ENCODE measurements at regions not wholly inside any gene's neighbourhood (a gene's known extent, or its start where the extent isn't known, plus 50 kb on each side); places are given as distances from the start of the nearest gene placed in this dataset.

GRCh38 chr3:101131767-101132166 lies 138.5 kb upstream of the ABI3BP start:
- Histone ChIP-seq H3K27ac (no peak overlapping the region), H3K4me1 (peaks cover 5% of the 10 kb centered on the region), H3K9me3 (no peaks in the 10 kb centered on the region), H3K36me3 (no peaks in the 10 kb centered on the region), H3K4me3 (no peak overlapping the region), H3K27me3 (no peaks in the 10 kb centered on the region)
- intact Hi-C loops (cut with DNase I) = no loop called here
- DNase-seq (ENCODE audit: extremely low spot score in 2 of 2) = no peak
- TF ChIP-seq POLR2AphosphoS5 (IDR thresholded peaks at IDR 0.05; ENCODE audit: insufficient read depth in 1 of 2, low read depth in 1 of 2) (no peak), POLR2A (IDR thresholded peaks at IDR 0.05) (no peak)
- TF ChIP-seq, protein P1, sequence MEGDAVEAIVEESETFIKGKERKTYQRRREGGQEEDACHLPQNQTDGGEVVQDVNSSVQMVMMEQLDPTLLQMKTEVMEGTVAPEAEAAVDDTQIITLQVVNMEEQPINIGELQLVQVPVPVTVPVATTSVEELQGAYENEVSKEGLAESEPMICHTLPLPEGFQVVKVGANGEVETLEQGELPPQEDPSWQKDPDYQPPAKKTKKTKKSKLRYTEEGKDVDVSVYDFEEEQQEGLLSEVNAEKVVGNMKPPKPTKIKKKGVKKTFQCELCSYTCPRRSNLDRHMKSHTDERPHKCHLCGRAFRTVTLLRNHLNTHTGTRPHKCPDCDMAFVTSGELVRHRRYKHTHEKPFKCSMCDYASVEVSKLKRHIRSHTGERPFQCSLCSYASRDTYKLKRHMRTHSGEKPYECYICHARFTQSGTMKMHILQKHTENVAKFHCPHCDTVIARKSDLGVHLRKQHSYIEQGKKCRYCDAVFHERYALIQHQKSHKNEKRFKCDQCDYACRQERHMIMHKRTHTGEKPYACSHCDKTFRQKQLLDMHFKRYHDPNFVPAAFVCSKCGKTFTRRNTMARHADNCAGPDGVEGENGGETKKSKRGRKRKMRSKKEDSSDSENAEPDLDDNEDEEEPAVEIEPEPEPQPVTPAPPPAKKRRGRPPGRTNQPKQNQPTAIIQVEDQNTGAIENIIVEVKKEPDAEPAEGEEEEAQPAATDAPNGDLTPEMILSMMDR (IDR thresholded peaks at IDR 0.05) = no peak

- H3K36me3 ChIP-seq = no peaks in the 10 kb centered on the region
- no peaks in the 10 kb centered on the region for H3K9me3 ChIP-seq
- H3K4me1 ChIP-seq = peaks cover 5% of the 10 kb centered on the region
- DNase-seq (ENCODE audit: extremely low spot score in 2 of 2) = no peak
- intact Hi-C loops (cut with DNase I) = no loop called here
- no peaks in the 10 kb centered on the region for H3K27me3 ChIP-seq
- H3K27ac ChIP-seq = no peak overlapping the region
- H3K4me3 ChIP-seq = no peak overlapping the region
- TF ChIP-seq POLR2A (IDR thresholded peaks at IDR 0.05) (no peak), POLR2AphosphoS5 (IDR thresholded peaks at IDR 0.05; ENCODE audit: insufficient read depth in 1 of 2, low read depth in 1 of 2) (no peak)
- TF ChIP-seq, protein P1 (IDR thresholded peaks at IDR 0.05) = no peak
These were observed 135.6 kb upstream of the ABI3BP start for GRCh38 chr3:101128786-101129185.

- no peak overlapping the region for H3K27ac ChIP-seq
- H3K36me3 ChIP-seq = no peaks in the 10 kb centered on the region
- TF ChIP-seq POLR2AphosphoS5 (IDR thresholded peaks at IDR 0.05; ENCODE audit: insufficient read depth in 1 of 2, low read depth in 1 of 2) (no peak), POLR2A (IDR thresholded peaks at IDR 0.05) (no peak)
- TF ChIP-seq, protein P1 (IDR thresholded peaks at IDR 0.05) = no peak
- peaks cover 5% of the 10 kb centered on the region for H3K4me1 ChIP-seq
- DNase-seq (ENCODE audit: extremely low spot score in 2 of 2) = no peak
- H3K4me3 ChIP-seq = no peak overlapping the region
- H3K9me3 ChIP-seq = no peaks in the 10 kb centered on the region
- intact Hi-C loops (cut with DNase I) = no loop called here
- H3K27me3 ChIP-seq = no peaks in the 10 kb centered on the region
These were observed 134.8 kb upstream of the ABI3BP start for GRCh38 chr3:101128001-101128400.

DNA sequence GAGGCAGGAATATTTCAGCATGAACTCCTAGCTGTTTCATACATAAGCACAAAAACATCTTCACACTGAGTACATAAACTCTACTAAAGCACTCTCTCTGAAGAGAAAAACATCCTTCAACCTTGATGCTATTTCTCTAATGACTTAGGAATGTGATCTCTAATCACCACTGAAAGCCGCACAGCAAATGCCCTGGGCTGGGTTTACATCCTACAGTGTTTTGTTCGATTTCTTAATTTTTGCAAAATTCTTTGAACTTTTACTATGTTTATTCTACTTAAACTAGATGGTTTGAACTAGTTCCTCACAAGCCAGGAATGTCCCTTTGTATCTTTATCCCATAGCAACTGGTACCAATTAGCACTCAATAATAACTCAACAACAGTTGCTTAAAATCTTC lies 130.9 kb upstream of the ABI3BP start:
- intact Hi-C loops (cut with DNase I) = no loop called here
- peaks cover 5% of the 10 kb centered on the region for H3K4me1 ChIP-seq

GRCh38 chr3:101123081-101123480 lies 129.9 kb upstream of the ABI3BP start:
- TF ChIP-seq POLR2A (IDR thresholded peaks at IDR 0.05) (no peak), POLR2AphosphoS5 (IDR thresholded peaks at IDR 0.05; ENCODE audit: insufficient read depth in 1 of 2, low read depth in 1 of 2) (no peak)
- TF ChIP-seq, protein P1 (IDR thresholded peaks at IDR 0.05) = no peak

More for the DNA sequence above, 130.9 kb upstream of the ABI3BP start:
- Histone ChIP-seq H3K27me3 (no peaks in the 10 kb centered on the region), H3K4me3 (no peak overlapping the region), H3K36me3 (no peaks in the 10 kb centered on the region), H3K9me3 (no peaks in the 10 kb centered on the region), H3K27ac (no peak overlapping the region)
- no peak for DNase-seq (ENCODE audit: extremely low spot score in 2 of 2)
- TF ChIP-seq, protein P1 (IDR thresholded peaks at IDR 0.05) = no peak
- TF ChIP-seq POLR2A (IDR thresholded peaks at IDR 0.05) = no peak

More at GRCh38 chr3:101123081-101123480, 129.9 kb upstream of the ABI3BP start:
- no peaks in the 10 kb centered on the region for H3K4me1 ChIP-seq
- no peaks in the 10 kb centered on the region for H3K36me3 ChIP-seq
- DNase-seq (ENCODE audit: extremely low spot score in 2 of 2) = no peak
- intact Hi-C loops (cut with DNase I) = no loop called here
- H3K27ac ChIP-seq = no peak overlapping the region
- no peaks in the 10 kb centered on the region for H3K27me3 ChIP-seq
- no peaks in the 10 kb centered on the region for H3K9me3 ChIP-seq
- H3K4me3 ChIP-seq = no peak overlapping the region

Data from vagina (tissue), 2 donors.